Right renal cortex interstitium (tissue), 3 donors: ENCODE measurements at regions not wholly inside any gene's neighbourhood (a gene's known extent, or its start where the extent isn't known, plus 50 kb on each side); places are given as distances from the start of the nearest gene placed in this dataset.
"Not testable (repeated sequence)": the region's sequence is repeated elsewhere in the genome, so short reads cannot be mapped to it uniquely, and the experiment has no call there.

Experiments
- DNase-seq, 3 donors: peaks; one replicate each; pipeline ENCODE4 v3.0.0-alpha.2; 2013; ENCODE audit warnings: low read depth in 3 of 3, low spot score in 2 of 3

DNA sequence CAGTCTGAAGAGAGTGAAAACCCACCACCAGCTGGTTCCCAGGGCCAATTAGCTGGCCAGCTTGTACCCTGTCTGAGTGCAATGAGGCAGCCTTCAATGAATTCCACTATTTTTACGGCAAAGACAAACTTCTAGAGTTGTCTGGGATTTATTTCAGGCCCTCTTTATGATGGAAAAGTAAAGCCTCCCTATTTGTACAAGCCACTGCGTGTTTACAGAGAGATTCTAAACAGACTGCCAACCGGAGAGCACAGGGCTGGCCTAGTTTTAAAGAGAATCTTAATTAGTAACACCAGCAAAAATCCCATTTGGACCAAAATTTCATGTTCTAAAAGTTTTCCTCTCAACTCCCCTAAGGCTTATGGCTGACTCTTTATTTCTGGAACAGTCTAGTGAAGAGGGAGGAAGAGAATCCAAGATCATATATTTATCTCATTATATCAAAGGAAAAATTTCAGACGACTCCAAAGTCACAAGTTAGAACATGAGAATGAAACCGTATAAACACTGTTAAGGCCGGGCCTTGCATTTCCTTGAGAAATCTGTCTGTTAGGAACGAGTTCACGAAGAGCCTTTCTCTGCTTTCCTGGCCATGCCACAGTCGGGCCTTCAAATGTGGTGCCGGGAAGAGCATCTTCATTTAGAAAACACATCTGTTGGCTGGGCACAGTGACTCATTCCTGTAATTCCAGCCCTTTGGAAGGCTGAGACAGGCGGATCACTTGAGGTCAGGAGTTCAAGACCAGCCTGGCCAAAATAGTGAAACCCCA lies 724.6 kb upstream of the NRP1 start:
- no peak for DNase-seq

- not testable (repeated sequence) for DNase-seq
These were observed 721.0 kb upstream of the NRP1 start for GRCh38 chr10:34055410-34055985.

GRCh38 chr10:34049887-34050286 lies 715.4 kb upstream of the NRP1 start:
- no peak for DNase-seq

GRCh38 chr10:34049469-34049868 lies 715.0 kb upstream of the NRP1 start:
- DNase-seq = no peak

GRCh38 chr10:34047389-34047788 lies 712.9 kb upstream of the NRP1 start:
- no peak for DNase-seq

GRCh38 chr10:34046506-34047034 lies 712.1 kb upstream of the NRP1 start:
- no peak for DNase-seq

DNA sequence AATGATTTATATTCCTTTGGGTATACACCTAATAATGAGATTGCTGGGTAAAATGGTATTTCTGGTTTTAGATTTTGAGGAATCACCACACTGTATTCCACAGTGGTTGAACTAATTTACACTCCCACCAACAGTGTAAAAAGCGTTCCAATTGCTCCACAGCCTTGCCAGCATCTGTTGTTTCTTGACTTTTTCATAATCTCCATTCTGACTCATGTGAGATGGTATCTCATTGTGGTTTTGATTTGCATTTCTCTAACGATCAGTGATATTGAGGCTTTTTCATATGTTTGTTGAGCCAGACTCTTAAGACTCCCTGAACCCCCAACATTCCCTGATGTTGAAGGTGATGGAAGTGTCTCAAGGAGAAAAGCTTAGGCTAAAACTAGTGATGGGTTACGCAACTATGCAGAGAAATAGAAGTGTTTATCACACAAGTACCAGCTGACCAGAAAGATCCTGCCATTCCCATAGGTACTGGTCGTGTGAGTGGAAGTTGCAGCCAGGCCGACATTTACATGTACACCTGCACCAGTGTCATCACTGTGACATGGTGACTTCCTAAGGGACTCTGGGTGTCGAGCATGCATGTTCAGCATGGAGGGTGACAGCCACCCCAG lies 711.2 kb upstream of the NRP1 start:
- no peak for DNase-seq

DNA sequence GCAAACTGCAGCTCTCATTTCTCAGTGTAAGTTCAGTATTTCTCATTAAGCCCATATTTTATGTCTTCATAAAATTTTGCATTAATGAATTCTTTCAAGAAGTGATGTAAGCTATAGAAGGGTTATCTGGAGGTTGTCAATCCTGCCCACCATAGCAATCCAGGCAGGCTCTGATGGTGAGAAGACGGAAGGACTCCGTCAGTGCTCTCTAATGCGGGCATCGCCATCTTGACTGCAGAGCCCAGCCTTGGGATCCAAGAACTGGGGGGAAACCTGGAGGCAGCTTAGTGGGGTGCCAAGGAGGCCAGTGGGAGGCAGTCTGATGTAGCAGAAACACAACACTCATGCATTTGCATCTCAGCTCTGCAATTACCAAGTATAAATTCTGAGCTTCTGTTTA lies 707.4 kb upstream of the NRP1 start:
- no peak for DNase-seq

- DNase-seq = no peak
These were observed 703.0 kb upstream of the NRP1 start for GRCh38 chr10:34037499-34037898.

- not testable (repeated sequence) for DNase-seq
These were observed 700.8 kb upstream of the NRP1 start for GRCh38 chr10:34035241-34035790.

DNA sequence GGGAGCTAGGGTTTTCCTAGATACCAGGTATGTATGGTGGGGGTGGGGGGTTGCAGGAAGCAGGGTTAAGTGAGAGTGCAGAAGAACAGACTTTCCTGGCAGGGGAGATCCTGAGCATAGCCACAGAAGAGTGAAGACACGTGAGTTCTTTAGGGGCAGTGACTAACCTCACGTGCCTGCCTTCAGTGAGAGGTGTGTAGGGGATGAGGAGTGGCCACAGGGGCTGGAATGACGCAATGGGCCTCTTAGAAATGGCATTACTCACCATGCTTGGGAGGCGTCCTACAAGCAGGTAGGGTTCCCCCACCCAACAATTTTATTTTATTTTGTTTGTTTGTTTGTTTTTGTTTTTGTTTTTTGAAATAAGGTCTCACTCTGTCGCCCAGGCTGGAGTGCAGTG lies 698.6 kb upstream of the NRP1 start:
- DNase-seq = no peak

GRCh38 chr10:34032564-34032963 lies 698.1 kb upstream of the NRP1 start:
- no peak for DNase-seq

- no peak for DNase-seq
These were observed 696.9 kb upstream of the NRP1 start for GRCh38 chr10:34031400-34031799.

DNA sequence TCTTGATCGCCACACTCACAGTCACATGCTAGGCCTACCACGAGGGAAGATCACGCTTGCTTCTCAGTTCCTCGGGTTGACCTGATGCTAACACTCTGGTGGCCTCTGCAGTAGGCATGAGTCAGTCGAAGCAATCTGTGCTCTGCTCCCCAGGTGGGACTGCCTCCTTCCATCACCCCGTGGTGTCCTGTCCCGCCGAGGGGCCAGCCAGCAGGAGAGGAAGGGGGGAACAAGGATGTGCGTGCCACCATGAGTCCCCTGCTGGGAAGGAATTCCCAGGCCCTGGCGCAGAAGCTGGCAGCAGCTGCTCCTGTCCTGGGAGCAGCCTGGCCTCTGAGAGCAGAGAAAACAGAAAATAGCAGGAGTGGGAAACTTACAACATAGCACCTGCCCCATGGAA lies 695.0 kb upstream of the NRP1 start:
- no peak for DNase-seq

DNA sequence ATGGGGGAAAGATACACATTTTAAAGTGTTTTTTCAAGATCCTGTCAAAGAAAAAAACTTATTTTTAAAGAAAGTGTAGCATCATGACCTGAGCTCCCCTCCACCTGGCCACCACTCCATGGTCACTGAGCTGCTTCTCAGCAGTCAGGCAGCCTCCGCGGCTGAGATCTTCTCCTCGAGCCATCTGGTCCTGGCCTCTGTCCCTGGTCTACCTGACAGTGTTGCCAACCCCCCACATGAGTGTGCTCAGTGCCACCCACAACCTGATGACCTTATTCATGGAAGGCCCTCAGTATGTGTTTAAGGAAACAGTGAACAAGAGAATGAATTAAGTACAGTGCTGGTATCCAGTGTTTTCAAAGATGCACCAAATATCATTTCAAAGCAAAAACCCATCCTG lies 694.5 kb upstream of the NRP1 start:
- DNase-seq = no peak

GRCh38 chr10:34024693-34025425 lies 690.4 kb upstream of the NRP1 start:
- DNase-seq = no peak

DNA sequence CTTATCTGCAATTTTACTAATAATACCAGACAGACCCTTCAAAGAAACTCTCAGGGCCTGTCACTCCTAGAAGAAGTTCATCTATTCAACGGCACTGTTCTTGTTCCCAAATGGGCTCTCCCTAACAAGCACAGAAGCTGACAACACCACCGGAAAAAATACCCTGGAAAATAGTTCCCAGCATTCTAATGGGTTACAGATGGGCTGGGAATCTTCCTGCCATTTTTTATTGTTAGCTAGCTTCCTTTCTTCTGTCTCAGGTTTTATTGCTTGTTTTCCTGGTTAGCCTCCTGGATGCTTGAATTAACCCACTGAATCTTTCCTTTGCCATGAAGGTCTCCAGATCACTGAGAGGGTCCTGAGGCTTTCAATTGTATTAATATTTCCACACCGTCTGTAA lies 689.8 kb upstream of the NRP1 start:
- DNase-seq = no peak

DNA sequence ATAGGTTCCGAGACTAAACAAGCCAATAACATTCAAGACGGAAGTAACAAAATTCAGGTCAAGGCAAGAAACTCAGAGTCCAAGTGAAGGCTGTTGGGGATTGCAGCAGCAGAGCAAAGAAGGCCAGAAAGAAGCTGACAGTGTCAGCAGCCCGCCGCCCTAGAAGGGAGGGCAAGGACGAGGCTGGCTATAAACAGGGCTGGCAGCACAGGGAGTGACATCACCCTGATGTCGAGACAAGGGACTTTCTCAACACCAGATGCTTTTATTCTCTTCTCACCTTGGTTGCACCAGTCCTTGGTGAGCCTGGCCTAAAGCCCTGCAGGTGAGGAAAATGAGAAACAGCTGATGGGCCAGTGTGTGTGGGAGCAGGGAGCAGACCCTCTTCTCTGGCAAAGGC lies 687.7 kb upstream of the NRP1 start:
- no peak for DNase-seq

GRCh38 chr10:34018784-34019183 lies 684.3 kb upstream of the NRP1 start:
- no peak for DNase-seq

DNA sequence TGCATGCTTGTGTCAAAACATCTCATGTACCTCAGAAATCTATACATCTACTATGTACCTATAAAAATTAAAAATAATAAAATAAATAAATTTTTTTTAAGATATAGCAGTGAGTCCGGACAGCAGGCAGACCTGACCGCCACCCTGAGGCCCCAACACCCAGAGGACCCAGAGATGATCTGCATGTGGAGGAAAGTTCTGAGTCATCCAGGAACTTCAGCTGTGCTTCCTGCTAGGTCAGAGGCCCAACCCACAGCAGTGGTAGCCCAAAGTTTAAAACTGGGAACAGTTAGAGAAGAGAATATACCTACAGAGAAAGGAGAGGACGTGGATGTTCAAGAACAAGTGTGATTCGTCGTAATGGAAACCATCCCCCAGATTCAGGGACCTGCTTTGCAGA lies 683.7 kb upstream of the NRP1 start:
- DNase-seq = no peak

DNA sequence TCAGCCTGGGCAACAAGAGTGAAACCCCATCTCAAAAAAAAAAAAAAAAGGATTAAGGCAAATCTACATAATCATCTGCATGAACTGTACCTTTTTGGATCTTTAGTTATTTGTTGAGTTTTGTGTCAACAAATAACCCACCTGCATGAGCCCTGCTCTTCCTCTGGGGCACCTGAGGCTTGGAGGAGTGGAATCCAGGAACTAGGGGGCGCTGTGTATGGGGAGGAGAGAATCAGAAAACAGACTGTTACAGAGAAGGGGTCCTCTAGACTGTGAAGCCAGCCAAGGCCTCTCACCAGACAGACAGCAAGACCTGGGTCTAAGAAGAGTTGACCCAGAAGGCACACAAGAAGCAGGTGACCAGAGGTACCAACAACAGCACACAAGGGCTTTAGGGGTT lies 682.8 kb upstream of the NRP1 start:
- no peak for DNase-seq
